ENCODE measurements at regions not wholly inside any gene's neighbourhood (a gene's known extent, or its start where the extent isn't known, plus 50 kb on each side); places are given as distances from the start of the nearest gene placed in this dataset.
"Not testable (repeated sequence)": the region's sequence is repeated elsewhere in the genome, so short reads cannot be mapped to it uniquely, and the experiment has no call there.

DNA sequence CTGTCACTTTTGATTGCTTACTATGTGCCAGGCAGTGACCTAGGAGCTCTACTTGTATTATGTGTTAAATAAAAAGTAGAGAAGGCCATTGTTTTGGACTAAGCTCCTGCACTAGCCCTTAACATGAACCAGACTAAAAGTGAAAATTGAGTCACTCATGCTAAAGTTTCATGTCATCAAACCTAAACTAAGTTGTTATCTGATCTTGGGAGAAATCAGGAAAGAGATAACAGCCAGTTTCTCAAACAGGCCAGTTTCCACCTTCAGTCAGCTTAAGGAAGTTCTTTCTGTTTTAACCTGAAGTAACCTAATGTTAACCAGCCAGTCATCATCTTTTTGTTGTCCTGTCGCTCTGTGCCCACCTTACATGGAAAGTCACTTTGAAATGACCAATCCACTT is 102.1 kb upstream of the MARK1 start:
- no peak for DNase-seq (ENCODE audit: low spot score)
- TF ChIP-seq, protein P1, sequence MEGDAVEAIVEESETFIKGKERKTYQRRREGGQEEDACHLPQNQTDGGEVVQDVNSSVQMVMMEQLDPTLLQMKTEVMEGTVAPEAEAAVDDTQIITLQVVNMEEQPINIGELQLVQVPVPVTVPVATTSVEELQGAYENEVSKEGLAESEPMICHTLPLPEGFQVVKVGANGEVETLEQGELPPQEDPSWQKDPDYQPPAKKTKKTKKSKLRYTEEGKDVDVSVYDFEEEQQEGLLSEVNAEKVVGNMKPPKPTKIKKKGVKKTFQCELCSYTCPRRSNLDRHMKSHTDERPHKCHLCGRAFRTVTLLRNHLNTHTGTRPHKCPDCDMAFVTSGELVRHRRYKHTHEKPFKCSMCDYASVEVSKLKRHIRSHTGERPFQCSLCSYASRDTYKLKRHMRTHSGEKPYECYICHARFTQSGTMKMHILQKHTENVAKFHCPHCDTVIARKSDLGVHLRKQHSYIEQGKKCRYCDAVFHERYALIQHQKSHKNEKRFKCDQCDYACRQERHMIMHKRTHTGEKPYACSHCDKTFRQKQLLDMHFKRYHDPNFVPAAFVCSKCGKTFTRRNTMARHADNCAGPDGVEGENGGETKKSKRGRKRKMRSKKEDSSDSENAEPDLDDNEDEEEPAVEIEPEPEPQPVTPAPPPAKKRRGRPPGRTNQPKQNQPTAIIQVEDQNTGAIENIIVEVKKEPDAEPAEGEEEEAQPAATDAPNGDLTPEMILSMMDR (conservative IDR thresholded peaks at IDR 0.05; ENCODE audit: low read depth), result no peak
- ChIA-PET CTCF (no interaction called here), POLR2A (ENCODE audit: low non-redundant PET) (no interaction called here)
- no peak overlapping the region for H3K27ac ChIP-seq

DNA sequence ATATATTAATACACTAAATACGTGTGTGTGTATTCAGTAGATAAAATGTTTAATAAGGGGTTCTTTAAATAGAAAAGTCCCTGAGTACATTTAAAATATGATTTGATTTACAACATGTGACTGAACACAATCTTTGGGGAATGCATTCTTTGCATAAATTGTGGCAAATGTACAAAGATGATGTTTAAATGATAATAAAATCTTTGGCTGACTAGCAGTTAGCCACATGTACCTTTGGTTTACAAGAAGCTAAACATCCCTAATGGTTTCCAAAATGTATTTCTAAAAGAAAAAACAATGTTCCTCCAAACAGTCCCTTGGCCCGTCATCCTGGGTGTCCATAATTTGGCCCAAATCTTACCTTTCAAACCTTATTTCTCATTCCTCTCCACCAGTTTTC is 106.4 kb upstream of the MARK1 start:
- ChIA-PET CTCF (no interaction called here), POLR2A (ENCODE audit: low non-redundant PET) (no interaction called here)
- no peak overlapping the region for H3K27ac ChIP-seq
- TF ChIP-seq, protein P1 (conservative IDR thresholded peaks at IDR 0.05; ENCODE audit: low read depth), result no peak
- no peak for DNase-seq (ENCODE audit: low spot score)

DNA sequence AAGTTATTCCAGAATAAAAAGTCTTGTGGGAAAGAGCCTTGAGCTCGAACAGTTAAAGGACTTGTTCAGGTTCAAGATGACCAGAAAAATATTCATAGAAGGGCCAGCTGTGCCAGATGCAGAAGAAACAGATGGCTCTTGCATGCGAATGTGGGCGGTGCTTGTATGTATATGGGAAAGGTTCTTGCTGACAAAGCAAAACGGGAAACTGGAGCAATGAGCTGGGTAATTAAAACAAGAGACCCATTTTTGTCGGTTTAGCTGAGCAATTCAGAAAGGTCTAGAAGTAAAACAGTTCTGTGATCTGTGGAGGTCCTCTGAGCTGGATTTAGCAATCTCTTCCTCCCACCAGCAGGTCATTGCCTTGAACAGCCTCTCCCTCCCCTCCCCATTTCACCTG is 107.2 kb upstream of the MARK1 start:
- no peak overlapping the region for H3K27ac ChIP-seq
- DNase-seq (ENCODE audit: low spot score), result no peak
- TF ChIP-seq, protein P1 (conservative IDR thresholded peaks at IDR 0.05; ENCODE audit: low read depth), result no peak
- ChIA-PET POLR2A (ENCODE audit: low non-redundant PET) (no interaction called here), CTCF (interaction anchor here (0.6 to 1.0 kb wide), 3 partner anchors 18 to 330 kb away, joined by 3 to 4 read pairs (median 3); no protein-coding TSS in a partner anchor)

DNA sequence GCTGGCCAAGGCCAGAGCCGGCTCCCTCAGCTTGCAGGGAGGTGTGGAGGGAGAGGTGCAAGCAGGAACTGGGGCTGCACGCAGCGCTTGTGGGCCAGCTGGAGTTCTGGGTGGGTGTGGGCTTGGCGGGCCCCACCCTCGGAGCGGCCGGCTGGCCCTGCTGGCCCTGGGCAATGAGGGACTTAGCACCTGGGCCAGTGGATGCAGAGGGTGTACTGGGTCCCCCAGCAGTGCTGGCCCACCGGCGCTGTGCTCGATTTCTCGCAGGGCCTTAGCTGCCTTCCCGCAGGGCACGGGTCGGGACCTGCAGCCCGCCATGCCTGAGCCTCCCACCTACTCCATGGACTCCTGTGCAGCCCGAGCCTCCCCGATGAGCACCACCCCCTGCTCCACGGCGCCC is 115.6 kb upstream of the MARK1 start:
- POLR2A ChIA-PET (ENCODE audit: low non-redundant PET); DNase-seq (ENCODE audit: low spot score); H3K27ac ChIP-seq: not testable (repeated sequence)
- CTCF ChIA-PET, result interaction anchor here (0.6 kb wide), 1 partner anchor 462 kb away, joined by 4 read pairs; no protein-coding TSS in a partner anchor

DNA sequence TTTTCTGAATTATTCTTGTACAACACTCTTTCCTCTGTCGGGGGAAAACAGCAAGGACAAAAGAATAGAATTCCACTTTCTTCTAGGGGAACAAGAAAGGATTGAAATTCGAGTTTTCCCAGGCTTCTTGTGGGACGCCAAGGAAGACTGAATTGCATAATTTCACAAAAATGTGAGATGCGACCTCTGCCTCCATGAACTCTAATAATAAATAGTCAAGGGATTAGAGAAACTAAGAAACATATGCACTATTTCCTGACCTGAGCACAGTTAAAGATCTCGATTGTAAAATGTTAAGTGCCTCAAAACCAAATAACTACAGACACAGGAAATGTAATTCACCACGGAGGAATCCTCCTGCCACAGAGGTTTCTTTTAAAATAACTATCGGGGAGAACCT is 117.3 kb upstream of the MARK1 start:
- no peak for DNase-seq (ENCODE audit: low spot score)
- H3K27ac ChIP-seq, result no peak overlapping the region
- TF ChIP-seq, protein P1 (conservative IDR thresholded peaks at IDR 0.05; ENCODE audit: low read depth), result no peak
- ChIA-PET POLR2A (ENCODE audit: low non-redundant PET) (no interaction called here), CTCF (no interaction called here)

DNA sequence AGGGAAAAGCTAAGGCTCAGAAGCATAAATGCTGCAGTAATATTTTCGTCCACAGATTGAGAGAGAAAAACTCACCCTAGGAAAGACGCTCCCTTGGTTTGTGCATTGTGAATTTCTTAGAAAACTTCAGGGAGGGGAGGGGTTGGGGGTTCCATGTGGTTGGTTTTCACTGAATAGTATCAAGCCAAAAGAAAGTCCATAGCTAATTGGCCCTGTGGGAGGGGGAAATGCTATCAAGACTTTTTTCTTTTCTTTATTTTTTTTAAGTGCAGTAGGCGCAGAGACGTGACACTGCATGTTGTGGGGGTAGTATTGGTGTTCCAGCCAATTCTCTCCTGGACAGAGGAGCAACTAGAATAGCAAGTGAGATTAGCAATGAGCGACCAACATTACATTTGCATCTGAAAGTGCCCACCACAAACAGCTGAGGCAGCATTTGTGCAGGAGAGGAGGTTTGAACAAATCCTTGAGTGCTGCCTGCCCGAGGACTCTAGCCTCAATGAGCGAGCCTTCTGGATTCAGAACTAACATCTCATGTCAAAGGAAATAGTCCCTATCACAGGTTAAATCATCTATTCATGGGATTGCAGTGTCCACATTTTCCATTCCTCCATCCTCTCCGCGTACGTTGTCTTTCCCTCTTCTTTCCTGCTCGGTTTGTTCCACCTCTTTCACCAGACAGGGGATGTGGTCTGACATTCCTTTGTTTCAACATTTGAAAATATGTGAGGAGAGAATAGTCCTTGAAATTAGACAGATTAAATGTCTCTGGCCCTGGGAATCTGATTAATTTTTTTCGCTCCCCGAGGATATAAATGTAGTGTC is 118.0 kb upstream of the MARK1 start:
- ChIA-PET CTCF (interaction anchor here (0.7 to 0.9 kb wide), 2 partner anchors 9 to 26 kb away, joined by 3 to 6 read pairs; no protein-coding TSS in a partner anchor), POLR2A (ENCODE audit: low non-redundant PET) (no interaction called here)
- TF ChIP-seq, protein P1 (conservative IDR thresholded peaks at IDR 0.05; ENCODE audit: low read depth), result no peak
- no peak overlapping the region for H3K27ac ChIP-seq
- DNase-seq (ENCODE audit: low spot score), result no peak

DNA sequence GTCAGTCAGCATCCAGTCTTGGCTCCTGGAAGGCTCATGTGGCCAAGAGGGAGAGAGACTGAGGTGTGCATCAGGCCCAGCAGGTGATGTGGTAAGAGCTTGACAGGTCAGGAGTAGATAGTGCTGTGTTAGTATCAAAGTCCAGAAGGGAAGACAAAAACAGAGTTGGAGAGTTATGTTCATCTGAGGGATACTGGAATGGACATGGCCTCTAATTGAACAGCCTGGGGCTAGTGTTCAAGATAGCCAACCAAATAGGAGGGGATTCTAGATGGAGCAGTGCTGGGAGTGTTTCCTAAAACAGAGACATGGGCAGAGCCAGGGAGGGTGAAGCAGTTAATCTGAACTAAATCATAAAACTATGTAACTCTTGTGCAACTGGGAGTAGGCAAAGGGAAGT is 120.7 kb upstream of the MARK1 start:
- ChIA-PET CTCF (interaction anchor here (0.6 to 1.1 kb wide), 3 partner anchors 13 to 178 kb away, joined by 3 read pairs; no protein-coding TSS in a partner anchor), POLR2A (ENCODE audit: low non-redundant PET) (no interaction called here)
- TF ChIP-seq, protein P1 (conservative IDR thresholded peaks at IDR 0.05; ENCODE audit: low read depth), result no peak
- H3K27ac ChIP-seq, result no peak overlapping the region
- no peak for DNase-seq (ENCODE audit: low spot score)
